ENCODE measurements at regions not wholly inside any gene's neighbourhood (a gene's known extent, or its start where the extent isn't known, plus 50 kb on each side); places are given as distances from the start of the nearest gene placed in this dataset.

DNA sequence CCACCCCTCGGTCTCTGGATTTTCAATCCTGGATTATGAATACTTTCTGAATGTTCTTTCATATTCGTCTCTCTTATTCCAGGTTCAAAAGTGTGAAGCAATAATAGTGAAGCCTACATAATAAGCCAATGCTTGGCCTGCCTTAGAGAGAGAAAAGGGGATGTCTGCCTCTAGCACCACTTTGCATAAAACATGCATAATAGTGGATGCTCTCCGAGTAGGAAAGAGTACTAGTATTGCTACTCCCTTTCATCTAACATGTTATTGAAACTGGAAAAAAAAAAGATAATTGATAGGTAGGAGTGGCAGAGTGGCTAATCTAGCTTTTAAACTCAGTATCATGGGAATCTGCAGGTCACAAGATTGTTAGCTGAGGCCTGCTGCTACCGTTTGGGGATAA is 158.1 kb downstream of the SPATA31D1 start:
- Mint-ChIP-seq H3K36me3 (ENCODE audit: low read depth) (no peaks in the 10 kb centered on the region), H3K4me1 (ENCODE audit: low read depth) (no peaks in the 10 kb centered on the region), H3K4me3 (no peak overlapping the region), H3K27ac (no peak overlapping the region), H3K27me3 (ENCODE audit: low read depth) (no peaks in the 10 kb centered on the region), H3K9me3 (peaks cover 4% of the 10 kb centered on the region)
- intact Hi-C loops (cut with micrococcal nuclease) = no loop called here
- CTCF ChIA-PET = no interaction called here
- no peak for DNase-seq

GRCh38 chr9:82147798-82148425 is 159.3 kb downstream of the SPATA31D1 start:
- CTCF ChIA-PET = no interaction called here
- H3K4me1 Mint-ChIP-seq (ENCODE audit: low read depth) = no peaks in the 10 kb centered on the region
- H3K9me3 Mint-ChIP-seq = peaks cover 4% of the 10 kb centered on the region
- H3K27ac Mint-ChIP-seq = no peak overlapping the region
- DNase-seq = no peak
- H3K36me3 Mint-ChIP-seq (ENCODE audit: low read depth) = no peaks in the 10 kb centered on the region
- no peaks in the 10 kb centered on the region for H3K27me3 Mint-ChIP-seq (ENCODE audit: low read depth)
- intact Hi-C loops (cut with micrococcal nuclease) = no loop called here
- H3K4me3 Mint-ChIP-seq = no peak overlapping the region

GRCh38 chr9:82148426-82148810 is 159.8 kb downstream of the SPATA31D1 start:
- CTCF ChIA-PET = no interaction called here
- no peak overlapping the region for H3K27ac Mint-ChIP-seq

GRCh38 chr9:82148901-82149461 is 160.4 kb downstream of the SPATA31D1 start:
- H3K9me3 Mint-ChIP-seq = peaks cover 4% of the 10 kb centered on the region
- H3K27ac Mint-ChIP-seq = no peak overlapping the region
- no peak for DNase-seq
- H3K4me1 Mint-ChIP-seq (ENCODE audit: low read depth) = no peaks in the 10 kb centered on the region
- CTCF ChIA-PET = no interaction called here
- intact Hi-C loops (cut with micrococcal nuclease) = no loop called here
- H3K4me3 Mint-ChIP-seq = no peak overlapping the region
- H3K27me3 Mint-ChIP-seq (ENCODE audit: low read depth) = no peaks in the 10 kb centered on the region
- H3K36me3 Mint-ChIP-seq (ENCODE audit: low read depth) = no peaks in the 10 kb centered on the region

More at GRCh38 chr9:82148426-82148810, 159.8 kb downstream of the SPATA31D1 start:
- no peaks in the 10 kb centered on the region for H3K27me3 Mint-ChIP-seq (ENCODE audit: low read depth)
- no peaks in the 10 kb centered on the region for H3K36me3 Mint-ChIP-seq (ENCODE audit: low read depth)
- peaks cover 4% of the 10 kb centered on the region for H3K9me3 Mint-ChIP-seq
- no peak for DNase-seq
- no peak overlapping the region for H3K4me3 Mint-ChIP-seq
- no peaks in the 10 kb centered on the region for H3K4me1 Mint-ChIP-seq (ENCODE audit: low read depth)
- intact Hi-C loops (cut with micrococcal nuclease) = no loop called here

DNA sequence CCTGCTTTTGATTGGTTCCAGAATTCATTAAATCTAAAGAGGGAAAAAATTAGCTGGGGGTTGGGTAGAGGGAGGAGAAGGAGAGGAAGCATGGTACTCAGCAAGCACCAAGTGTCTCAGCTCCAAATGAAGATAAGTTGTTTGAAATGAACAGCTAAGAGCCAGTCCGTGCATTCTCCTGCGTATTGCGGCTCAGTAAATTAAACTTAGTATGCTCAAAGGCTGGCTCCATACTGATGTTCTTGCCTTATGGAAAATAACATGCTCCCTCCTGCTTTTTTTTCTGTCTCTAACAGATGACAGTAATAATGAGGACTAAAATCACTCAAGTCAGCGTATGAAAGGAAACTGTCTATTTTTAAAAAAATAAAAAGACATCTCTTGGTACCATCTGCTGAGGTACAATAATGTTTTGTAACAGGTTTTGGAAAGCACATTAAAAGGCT is 161.0 kb downstream of the SPATA31D1 start:
- CTCF ChIA-PET = no interaction called here
- H3K27ac Mint-ChIP-seq = no peak overlapping the region
- H3K9me3 Mint-ChIP-seq = peaks cover 4% of the 10 kb centered on the region
- no peak overlapping the region for H3K4me3 Mint-ChIP-seq
- no peaks in the 10 kb centered on the region for H3K27me3 Mint-ChIP-seq (ENCODE audit: low read depth)
- intact Hi-C loops (cut with micrococcal nuclease) = no loop called here
- no peaks in the 10 kb centered on the region for H3K4me1 Mint-ChIP-seq (ENCODE audit: low read depth)
- no peaks in the 10 kb centered on the region for H3K36me3 Mint-ChIP-seq (ENCODE audit: low read depth)
- DNase-seq = no peak

- Mint-ChIP-seq H3K4me3 (no peak overlapping the region), H3K9me3 (no peaks in the 10 kb centered on the region), H3K36me3 (ENCODE audit: low read depth) (no peaks in the 10 kb centered on the region), H3K27ac (no peak overlapping the region), H3K27me3 (ENCODE audit: low read depth) (no peaks in the 10 kb centered on the region), H3K4me1 (ENCODE audit: low read depth) (no peaks in the 10 kb centered on the region)
- no peak for DNase-seq
- intact Hi-C loops (cut with micrococcal nuclease) = no loop called here
- CTCF ChIA-PET = no interaction called here
Measured at GRCh38 chr9:82152181-82152580, 163.6 kb downstream of the SPATA31D1 start.

DNA sequence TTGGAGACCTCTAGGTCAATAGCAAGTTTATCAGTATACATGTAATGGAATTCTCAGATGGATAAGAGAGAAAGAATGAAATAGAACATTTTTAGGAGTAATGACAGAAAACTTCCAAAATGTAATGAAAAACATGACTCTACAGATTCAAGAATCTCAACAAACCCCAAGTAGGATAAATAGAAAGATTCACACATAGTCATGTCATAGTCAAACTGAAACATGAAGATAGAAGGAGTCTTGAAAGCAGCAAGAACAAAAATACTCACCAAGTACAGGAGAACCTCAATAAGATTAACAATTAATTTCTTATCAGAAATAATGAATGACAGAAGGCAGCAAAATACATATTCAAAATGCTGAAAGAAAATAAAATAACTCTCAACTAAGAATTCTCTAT is 164.5 kb downstream of the SPATA31D1 start:
- H3K27me3 Mint-ChIP-seq (ENCODE audit: low read depth) = no peaks in the 10 kb centered on the region
- H3K9me3 Mint-ChIP-seq = no peaks in the 10 kb centered on the region
- CTCF ChIA-PET = no interaction called here
- no peak overlapping the region for H3K4me3 Mint-ChIP-seq
- intact Hi-C loops (cut with micrococcal nuclease) = no loop called here
- H3K4me1 Mint-ChIP-seq (ENCODE audit: low read depth) = no peaks in the 10 kb centered on the region
- DNase-seq = no peak
- H3K36me3 Mint-ChIP-seq (ENCODE audit: low read depth) = no peaks in the 10 kb centered on the region
- no peak overlapping the region for H3K27ac Mint-ChIP-seq

GRCh38 chr9:82154573-82154972 is 166.0 kb downstream of the SPATA31D1 start:
- no peaks in the 10 kb centered on the region for H3K27me3 Mint-ChIP-seq (ENCODE audit: low read depth)
- no peak for DNase-seq
- no peak overlapping the region for H3K27ac Mint-ChIP-seq
- H3K4me1 Mint-ChIP-seq (ENCODE audit: low read depth) = no peaks in the 10 kb centered on the region
- intact Hi-C loops (cut with micrococcal nuclease) = no loop called here
- no peak overlapping the region for H3K4me3 Mint-ChIP-seq
- CTCF ChIA-PET = no interaction called here
- no peaks in the 10 kb centered on the region for H3K36me3 Mint-ChIP-seq (ENCODE audit: low read depth)
- H3K9me3 Mint-ChIP-seq = peaks cover 1% of the 10 kb centered on the region

DNA sequence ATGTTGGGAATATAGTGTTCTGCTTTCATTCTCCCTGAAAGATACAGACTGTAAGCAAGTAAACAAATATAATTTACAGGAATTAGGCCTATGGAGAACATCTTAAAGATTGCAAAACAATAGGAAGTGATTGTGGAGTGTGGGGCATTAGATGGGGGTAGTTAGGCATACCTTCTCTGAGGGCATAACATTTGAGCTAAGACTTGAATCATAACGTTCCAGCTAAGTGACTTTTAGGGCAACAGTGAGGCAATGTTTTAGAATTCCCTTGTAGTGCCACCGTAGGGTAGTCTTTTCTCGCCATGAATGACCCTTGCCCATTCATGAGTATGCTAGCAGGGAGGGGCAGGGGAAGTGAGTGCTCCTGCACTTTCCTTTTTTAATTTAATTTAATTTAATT is 173.3 kb downstream of the SPATA31D1 start:
- Mint-ChIP-seq H3K36me3 (ENCODE audit: low read depth) (no peaks in the 10 kb centered on the region), H3K4me3 (no peak overlapping the region), H3K4me1 (ENCODE audit: low read depth) (no peaks in the 10 kb centered on the region), H3K27ac (no peak overlapping the region), H3K27me3 (ENCODE audit: low read depth) (peaks cover 2% of the 10 kb centered on the region), H3K9me3 (peaks cover 7% of the 10 kb centered on the region)
- intact Hi-C loops (cut with micrococcal nuclease) = no loop called here
- CTCF ChIA-PET = no interaction called here
- DNase-seq = no peak

- peaks cover 2% of the 10 kb centered on the region for H3K27me3 Mint-ChIP-seq (ENCODE audit: low read depth)
- no peak overlapping the region for H3K4me3 Mint-ChIP-seq
- no peak for DNase-seq
- CTCF ChIA-PET = no interaction called here
- no peak overlapping the region for H3K27ac Mint-ChIP-seq
- H3K36me3 Mint-ChIP-seq (ENCODE audit: low read depth) = no peaks in the 10 kb centered on the region
- peaks cover 7% of the 10 kb centered on the region for H3K9me3 Mint-ChIP-seq
- intact Hi-C loops (cut with micrococcal nuclease) = no loop called here
- H3K4me1 Mint-ChIP-seq (ENCODE audit: low read depth) = no peaks in the 10 kb centered on the region
Measured at GRCh38 chr9:82164159-82164558, 175.6 kb downstream of the SPATA31D1 start.

DNA sequence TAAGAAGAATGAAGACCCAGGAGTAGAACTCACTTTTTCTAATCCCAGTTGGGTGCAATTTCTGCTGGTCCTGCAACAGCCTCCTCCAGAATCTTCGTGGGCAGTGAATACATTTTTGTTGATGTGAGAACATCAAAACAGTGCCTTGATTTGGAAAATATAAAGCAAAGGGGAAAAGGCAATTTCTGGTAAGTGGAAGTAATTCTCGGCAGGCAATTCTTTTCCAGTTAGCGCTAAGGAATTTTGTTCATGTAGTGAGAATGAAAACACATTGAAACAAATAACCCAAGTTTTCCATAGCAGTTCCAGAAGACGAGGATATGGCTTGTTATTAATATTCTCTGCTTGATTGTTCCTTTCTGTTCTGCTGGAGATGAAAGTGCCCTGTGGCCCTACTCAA is 178.7 kb downstream of the SPATA31D1 start:
- H3K4me1 Mint-ChIP-seq (ENCODE audit: low read depth) = no peaks in the 10 kb centered on the region
- CTCF ChIA-PET = no interaction called here
- intact Hi-C loops (cut with micrococcal nuclease) = no loop called here
- H3K27ac Mint-ChIP-seq = no peak overlapping the region
- peaks cover 5% of the 10 kb centered on the region for H3K9me3 Mint-ChIP-seq
- H3K27me3 Mint-ChIP-seq (ENCODE audit: low read depth) = peaks cover 2% of the 10 kb centered on the region
- H3K36me3 Mint-ChIP-seq (ENCODE audit: low read depth) = no peaks in the 10 kb centered on the region
- no peak overlapping the region for H3K4me3 Mint-ChIP-seq
- DNase-seq = no peak

DNA sequence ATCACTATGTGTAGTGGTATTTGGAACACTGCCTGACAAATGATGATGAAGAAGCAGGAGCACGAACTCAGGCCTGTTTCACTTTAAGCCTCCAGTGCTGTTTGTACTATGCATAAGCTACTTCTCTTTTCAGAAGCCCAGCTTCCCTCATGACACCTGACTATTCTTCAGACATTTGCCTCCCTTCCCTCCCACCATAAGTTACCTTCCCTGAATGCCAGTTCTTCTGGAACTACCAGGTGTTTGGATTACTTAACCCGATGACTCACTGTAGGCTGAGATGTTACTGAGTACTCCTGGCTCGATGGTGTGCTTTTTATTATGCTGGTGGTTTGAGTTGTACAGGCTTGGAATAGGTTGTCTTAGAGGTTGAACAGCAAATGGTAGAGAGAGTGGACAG is 180.0 kb downstream of the SPATA31D1 start:
- Mint-ChIP-seq H3K27ac (no peak overlapping the region), H3K9me3 (no peaks in the 10 kb centered on the region), H3K4me1 (ENCODE audit: low read depth) (no peaks in the 10 kb centered on the region), H3K27me3 (ENCODE audit: low read depth) (no peaks in the 10 kb centered on the region), H3K4me3 (no peak overlapping the region), H3K36me3 (ENCODE audit: low read depth) (no peaks in the 10 kb centered on the region)
- CTCF ChIA-PET = no interaction called here
- DNase-seq = no peak
- intact Hi-C loops (cut with micrococcal nuclease) = no loop called here

- Mint-ChIP-seq H3K4me1 (ENCODE audit: low read depth) (no peaks in the 10 kb centered on the region), H3K27me3 (ENCODE audit: low read depth) (no peaks in the 10 kb centered on the region), H3K36me3 (ENCODE audit: low read depth) (no peaks in the 10 kb centered on the region), H3K27ac (no peak overlapping the region), H3K9me3 (no peaks in the 10 kb centered on the region), H3K4me3 (no peak overlapping the region)
- intact Hi-C loops (cut with micrococcal nuclease) = no loop called here
- CTCF ChIA-PET = no interaction called here
- DNase-seq = no peak
Measured at GRCh38 chr9:82170866-82171265, 182.3 kb downstream of the SPATA31D1 start.
